ENCODE measurements at regions not wholly inside any gene's neighbourhood (a gene's known extent, or its start where the extent isn't known, plus 50 kb on each side); places are given as distances from the start of the nearest gene placed in this dataset.

- Mint-ChIP-seq H3K9me3 (ENCODE audit: unreplicated experiment) (peaks cover 3% of the 10 kb centered on the region), H3K36me3 (ENCODE audit: unreplicated experiment) (peaks cover 4% of the 10 kb centered on the region), H3K27me3 (ENCODE audit: unreplicated experiment) (no peaks in the 10 kb centered on the region), H3K4me1 (ENCODE audit: low read depth, unreplicated experiment) (peaks cover 15% of the 10 kb centered on the region), H3K4me3 (ENCODE audit: unreplicated experiment) (no peak overlapping the region), H3K27ac (ENCODE audit: unreplicated experiment) (peak overlapping the region; percentile 25)
- no peak for TF ChIP-seq CTCF (IDR thresholded peaks at IDR 0.05; ENCODE audit: partially characterized antibody, unreplicated experiment)
- no peak for DNase-seq
Measured at GRCh38 chr18:10314066-10314465, 140.4 kb upstream of the APCDD1 start.

GRCh38 chr18:10315522-10315921 lies 138.9 kb upstream of the APCDD1 start:
- Mint-ChIP-seq H3K9me3 (ENCODE audit: unreplicated experiment) (peaks cover 3% of the 10 kb centered on the region), H3K4me1 (ENCODE audit: low read depth, unreplicated experiment) (peaks cover 15% of the 10 kb centered on the region), H3K27ac (ENCODE audit: unreplicated experiment) (no peak overlapping the region), H3K36me3 (ENCODE audit: unreplicated experiment) (peaks cover 12% of the 10 kb centered on the region), H3K27me3 (ENCODE audit: unreplicated experiment) (no peaks in the 10 kb centered on the region), H3K4me3 (ENCODE audit: unreplicated experiment) (no peak overlapping the region)
- TF ChIP-seq CTCF (IDR thresholded peaks at IDR 0.05; ENCODE audit: partially characterized antibody, unreplicated experiment) = no peak
- no peak for DNase-seq

- H3K4me1 Mint-ChIP-seq (ENCODE audit: low read depth, unreplicated experiment) = peaks cover 9% of the 10 kb centered on the region
- no peaks in the 10 kb centered on the region for H3K27me3 Mint-ChIP-seq (ENCODE audit: unreplicated experiment)
- no peak overlapping the region for H3K27ac Mint-ChIP-seq (ENCODE audit: unreplicated experiment)
- DNase-seq = no peak
- H3K4me3 Mint-ChIP-seq (ENCODE audit: unreplicated experiment) = no peak overlapping the region
- peaks cover 3% of the 10 kb centered on the region for H3K9me3 Mint-ChIP-seq (ENCODE audit: unreplicated experiment)
- H3K36me3 Mint-ChIP-seq (ENCODE audit: unreplicated experiment) = peaks cover 12% of the 10 kb centered on the region
- TF ChIP-seq CTCF (IDR thresholded peaks at IDR 0.05; ENCODE audit: partially characterized antibody, unreplicated experiment) = no peak
Measured at GRCh38 chr18:10316778-10317177, 137.7 kb upstream of the APCDD1 start.

- Mint-ChIP-seq H3K9me3 (ENCODE audit: unreplicated experiment) (peaks cover 3% of the 10 kb centered on the region), H3K27ac (ENCODE audit: unreplicated experiment) (no peak overlapping the region), H3K4me1 (ENCODE audit: low read depth, unreplicated experiment) (peaks cover 15% of the 10 kb centered on the region), H3K36me3 (ENCODE audit: unreplicated experiment) (peaks cover 8% of the 10 kb centered on the region), H3K4me3 (ENCODE audit: unreplicated experiment) (no peak overlapping the region), H3K27me3 (ENCODE audit: unreplicated experiment) (no peaks in the 10 kb centered on the region)
- TF ChIP-seq CTCF (IDR thresholded peaks at IDR 0.05; ENCODE audit: partially characterized antibody, unreplicated experiment) = no peak
- DNase-seq = no peak
Measured at GRCh38 chr18:10317864-10318690, 136.4 kb upstream of the APCDD1 start.

- Mint-ChIP-seq H3K9me3 (ENCODE audit: unreplicated experiment) (peaks cover 3% of the 10 kb centered on the region), H3K36me3 (ENCODE audit: unreplicated experiment) (peaks cover 8% of the 10 kb centered on the region), H3K27ac (ENCODE audit: unreplicated experiment) (no peak overlapping the region), H3K4me1 (ENCODE audit: low read depth, unreplicated experiment) (peaks cover 15% of the 10 kb centered on the region), H3K27me3 (ENCODE audit: unreplicated experiment) (no peaks in the 10 kb centered on the region), H3K4me3 (ENCODE audit: unreplicated experiment) (no peak overlapping the region)
- TF ChIP-seq CTCF (IDR thresholded peaks at IDR 0.05; ENCODE audit: partially characterized antibody, unreplicated experiment) = no peak
- no peak for DNase-seq
Measured at GRCh38 chr18:10318691-10318970, 135.8 kb upstream of the APCDD1 start.

Measured in glutamatergic neuron (in vitro differentiated cells).